Erythroblast (primary cell): ENCODE measurements at regions not wholly inside any gene's neighbourhood (a gene's known extent, or its start where the extent isn't known, plus 50 kb on each side); places are given as distances from the start of the nearest gene placed in this dataset.

ENCODE experiments used
- GATA1 ChIP-seq: IDR thresholded peaks from 2 replicates; pipeline ENCODE4 v1.6.1; 2011; ENCODE audit warnings: low read depth, mild to moderate bottlenecking, control low read depth, low read length, moderate library complexity
- POLR2A ChIP-seq: IDR thresholded peaks from 2 replicates; pipeline ENCODE4 v1.6.1; 2011; ENCODE audit warnings: mild to moderate bottlenecking, low read length

GRCh38 chr12:24688601-24689000, 260.3 kb downstream of the BCAT1 start:
- no peak for TF ChIP-seq GATA1
- TF ChIP-seq POLR2A: no peak
